ENCODE measurements at regions not wholly inside any gene's neighbourhood (a gene's known extent, or its start where the extent isn't known, plus 50 kb on each side); places are given as distances from the start of the nearest gene placed in this dataset.

DNA sequence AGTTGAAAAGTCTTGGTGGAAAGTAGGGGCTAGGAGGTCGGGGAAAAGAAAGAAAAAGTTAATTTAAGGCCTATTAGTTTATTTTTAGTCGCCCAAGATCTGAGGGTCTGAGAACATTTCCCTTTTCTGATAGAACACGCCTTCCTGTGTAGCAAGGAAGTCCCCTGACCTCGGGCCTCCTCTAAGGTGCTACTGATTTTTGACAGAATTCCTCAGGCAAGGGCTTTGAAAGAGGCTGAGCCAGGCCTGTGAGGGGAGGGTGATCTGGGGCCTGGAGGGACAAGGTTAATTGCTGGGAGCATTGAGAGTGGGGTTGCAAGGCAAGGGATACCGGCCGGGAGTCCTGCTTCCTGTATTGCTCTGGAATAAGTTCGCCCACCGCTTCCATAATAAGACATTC lies 131.4 kb upstream of the MYCN start:
- TF ChIP-seq, protein P1, sequence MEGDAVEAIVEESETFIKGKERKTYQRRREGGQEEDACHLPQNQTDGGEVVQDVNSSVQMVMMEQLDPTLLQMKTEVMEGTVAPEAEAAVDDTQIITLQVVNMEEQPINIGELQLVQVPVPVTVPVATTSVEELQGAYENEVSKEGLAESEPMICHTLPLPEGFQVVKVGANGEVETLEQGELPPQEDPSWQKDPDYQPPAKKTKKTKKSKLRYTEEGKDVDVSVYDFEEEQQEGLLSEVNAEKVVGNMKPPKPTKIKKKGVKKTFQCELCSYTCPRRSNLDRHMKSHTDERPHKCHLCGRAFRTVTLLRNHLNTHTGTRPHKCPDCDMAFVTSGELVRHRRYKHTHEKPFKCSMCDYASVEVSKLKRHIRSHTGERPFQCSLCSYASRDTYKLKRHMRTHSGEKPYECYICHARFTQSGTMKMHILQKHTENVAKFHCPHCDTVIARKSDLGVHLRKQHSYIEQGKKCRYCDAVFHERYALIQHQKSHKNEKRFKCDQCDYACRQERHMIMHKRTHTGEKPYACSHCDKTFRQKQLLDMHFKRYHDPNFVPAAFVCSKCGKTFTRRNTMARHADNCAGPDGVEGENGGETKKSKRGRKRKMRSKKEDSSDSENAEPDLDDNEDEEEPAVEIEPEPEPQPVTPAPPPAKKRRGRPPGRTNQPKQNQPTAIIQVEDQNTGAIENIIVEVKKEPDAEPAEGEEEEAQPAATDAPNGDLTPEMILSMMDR (IDR thresholded peaks at IDR 0.05), result no peak
- no peak for TF ChIP-seq POLR2A (IDR thresholded peaks at IDR 0.05)

Data from Peyer's patch (tissue), 4 donors.